ENCODE measurements at regions not wholly inside any gene's neighbourhood (a gene's known extent, or its start where the extent isn't known, plus 50 kb on each side); places are given as distances from the start of the nearest gene placed in this dataset.

DNA sequence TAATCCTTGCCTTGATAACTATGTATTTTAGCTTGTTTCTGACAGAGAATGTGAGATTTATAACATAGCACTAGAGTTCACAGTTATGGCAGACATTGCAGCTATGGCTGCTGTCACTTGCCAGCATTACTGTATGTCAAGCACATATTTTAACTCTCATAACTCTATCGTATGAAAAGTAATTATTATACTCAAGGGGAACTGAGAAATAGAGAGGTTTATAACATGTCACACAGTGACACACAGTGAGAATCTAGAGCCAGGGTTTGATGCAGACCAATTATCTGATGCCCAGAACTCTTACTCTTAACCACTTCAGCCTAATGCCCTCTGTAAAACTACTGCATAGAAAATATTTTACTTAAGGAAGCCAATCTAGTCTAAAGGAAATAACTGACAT is 1012.4 kb downstream of the GRIK2 start:
- TF ChIP-seq POLR2AphosphoS5 (IDR thresholded peaks at IDR 0.05) (peak; percentile 75), RAD21 (conservative IDR thresholded peaks at IDR 0.05) (peak; percentile 38), EZH2 (IDR thresholded peaks at IDR 0.05; ENCODE audit: borderline replicate concordance, insufficient read depth, low read length, poor library complexity, severe bottlenecking) (no peak), EP300 (conservative IDR thresholded peaks at IDR 0.05; ENCODE audit: poor library complexity, severe bottlenecking) (peak; percentile 87), MXI1 (conservative IDR thresholded peaks at IDR 0.05; ENCODE audit: poor library complexity, severe bottlenecking) (no peak), SMC3 (conservative IDR thresholded peaks at IDR 0.05; ENCODE audit: poor library complexity) (no peak)
- TF ChIP-seq, protein P1, sequence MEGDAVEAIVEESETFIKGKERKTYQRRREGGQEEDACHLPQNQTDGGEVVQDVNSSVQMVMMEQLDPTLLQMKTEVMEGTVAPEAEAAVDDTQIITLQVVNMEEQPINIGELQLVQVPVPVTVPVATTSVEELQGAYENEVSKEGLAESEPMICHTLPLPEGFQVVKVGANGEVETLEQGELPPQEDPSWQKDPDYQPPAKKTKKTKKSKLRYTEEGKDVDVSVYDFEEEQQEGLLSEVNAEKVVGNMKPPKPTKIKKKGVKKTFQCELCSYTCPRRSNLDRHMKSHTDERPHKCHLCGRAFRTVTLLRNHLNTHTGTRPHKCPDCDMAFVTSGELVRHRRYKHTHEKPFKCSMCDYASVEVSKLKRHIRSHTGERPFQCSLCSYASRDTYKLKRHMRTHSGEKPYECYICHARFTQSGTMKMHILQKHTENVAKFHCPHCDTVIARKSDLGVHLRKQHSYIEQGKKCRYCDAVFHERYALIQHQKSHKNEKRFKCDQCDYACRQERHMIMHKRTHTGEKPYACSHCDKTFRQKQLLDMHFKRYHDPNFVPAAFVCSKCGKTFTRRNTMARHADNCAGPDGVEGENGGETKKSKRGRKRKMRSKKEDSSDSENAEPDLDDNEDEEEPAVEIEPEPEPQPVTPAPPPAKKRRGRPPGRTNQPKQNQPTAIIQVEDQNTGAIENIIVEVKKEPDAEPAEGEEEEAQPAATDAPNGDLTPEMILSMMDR (IDR thresholded peaks at IDR 0.05; ENCODE audit: poor library complexity, severe bottlenecking): no peak
- TF ChIP-seq, protein P2, sequence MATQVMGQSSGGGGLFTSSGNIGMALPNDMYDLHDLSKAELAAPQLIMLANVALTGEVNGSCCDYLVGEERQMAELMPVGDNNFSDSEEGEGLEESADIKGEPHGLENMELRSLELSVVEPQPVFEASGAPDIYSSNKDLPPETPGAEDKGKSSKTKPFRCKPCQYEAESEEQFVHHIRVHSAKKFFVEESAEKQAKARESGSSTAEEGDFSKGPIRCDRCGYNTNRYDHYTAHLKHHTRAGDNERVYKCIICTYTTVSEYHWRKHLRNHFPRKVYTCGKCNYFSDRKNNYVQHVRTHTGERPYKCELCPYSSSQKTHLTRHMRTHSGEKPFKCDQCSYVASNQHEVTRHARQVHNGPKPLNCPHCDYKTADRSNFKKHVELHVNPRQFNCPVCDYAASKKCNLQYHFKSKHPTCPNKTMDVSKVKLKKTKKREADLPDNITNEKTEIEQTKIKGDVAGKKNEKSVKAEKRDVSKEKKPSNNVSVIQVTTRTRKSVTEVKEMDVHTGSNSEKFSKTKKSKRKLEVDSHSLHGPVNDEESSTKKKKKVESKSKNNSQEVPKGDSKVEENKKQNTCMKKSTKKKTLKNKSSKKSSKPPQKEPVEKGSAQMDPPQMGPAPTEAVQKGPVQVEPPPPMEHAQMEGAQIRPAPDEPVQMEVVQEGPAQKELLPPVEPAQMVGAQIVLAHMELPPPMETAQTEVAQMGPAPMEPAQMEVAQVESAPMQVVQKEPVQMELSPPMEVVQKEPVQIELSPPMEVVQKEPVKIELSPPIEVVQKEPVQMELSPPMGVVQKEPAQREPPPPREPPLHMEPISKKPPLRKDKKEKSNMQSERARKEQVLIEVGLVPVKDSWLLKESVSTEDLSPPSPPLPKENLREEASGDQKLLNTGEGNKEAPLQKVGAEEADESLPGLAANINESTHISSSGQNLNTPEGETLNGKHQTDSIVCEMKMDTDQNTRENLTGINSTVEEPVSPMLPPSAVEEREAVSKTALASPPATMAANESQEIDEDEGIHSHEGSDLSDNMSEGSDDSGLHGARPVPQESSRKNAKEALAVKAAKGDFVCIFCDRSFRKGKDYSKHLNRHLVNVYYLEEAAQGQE (IDR thresholded peaks at IDR 0.05; ENCODE audit: borderline replicate concordance): no peak
